ENCODE measurements at regions not wholly inside any gene's neighbourhood (a gene's known extent, or its start where the extent isn't known, plus 50 kb on each side); places are given as distances from the start of the nearest gene placed in this dataset.

- TF ChIP-seq, protein P1, sequence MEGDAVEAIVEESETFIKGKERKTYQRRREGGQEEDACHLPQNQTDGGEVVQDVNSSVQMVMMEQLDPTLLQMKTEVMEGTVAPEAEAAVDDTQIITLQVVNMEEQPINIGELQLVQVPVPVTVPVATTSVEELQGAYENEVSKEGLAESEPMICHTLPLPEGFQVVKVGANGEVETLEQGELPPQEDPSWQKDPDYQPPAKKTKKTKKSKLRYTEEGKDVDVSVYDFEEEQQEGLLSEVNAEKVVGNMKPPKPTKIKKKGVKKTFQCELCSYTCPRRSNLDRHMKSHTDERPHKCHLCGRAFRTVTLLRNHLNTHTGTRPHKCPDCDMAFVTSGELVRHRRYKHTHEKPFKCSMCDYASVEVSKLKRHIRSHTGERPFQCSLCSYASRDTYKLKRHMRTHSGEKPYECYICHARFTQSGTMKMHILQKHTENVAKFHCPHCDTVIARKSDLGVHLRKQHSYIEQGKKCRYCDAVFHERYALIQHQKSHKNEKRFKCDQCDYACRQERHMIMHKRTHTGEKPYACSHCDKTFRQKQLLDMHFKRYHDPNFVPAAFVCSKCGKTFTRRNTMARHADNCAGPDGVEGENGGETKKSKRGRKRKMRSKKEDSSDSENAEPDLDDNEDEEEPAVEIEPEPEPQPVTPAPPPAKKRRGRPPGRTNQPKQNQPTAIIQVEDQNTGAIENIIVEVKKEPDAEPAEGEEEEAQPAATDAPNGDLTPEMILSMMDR (IDR thresholded peaks at IDR 0.05) = no peak
- TF ChIP-seq POLR2A (IDR thresholded peaks at IDR 0.05) = no peak
These were observed 166.8 kb upstream of the FRG1 start for GRCh38 chr4:189773909-189774308.
